DND-41 (cell line): ENCODE measurements at regions not wholly inside any gene's neighbourhood (a gene's known extent, or its start where the extent isn't known, plus 50 kb on each side); places are given as distances from the start of the nearest gene placed in this dataset.

ENCODE experiments used
- ATAC-seq: fragments of 200-7000 bp; cut with Tn5 transposase; 3 replicates; pipeline ENCODE4 v1.9.1; 2021; ENCODE audit warnings: low read depth; ENCODE audit not compliant: insufficient read depth
- DNase-seq: peaks from one replicate; pipeline ENCODE4 v3.0.0-alpha.2; 2020
- H2AFZ ChIP-seq: 2 replicates; pipeline ENCODE4 v1.6.0; 2012; ENCODE audit warnings: low read depth, low read length
- H3K27ac ChIP-seq: 2 replicates; pipeline ENCODE4 v1.5.1; 2012; ENCODE audit warnings: low read length, inconsistent platforms
- H3K27me3 ChIP-seq: fragments of 200-600 bp; sonication (generic); 2 replicates; pipeline ENCODE4 v1.6.0; 2012; ENCODE audit warnings: low read length, mild to moderate bottlenecking, inconsistent platforms; ENCODE audit not compliant: insufficient read depth, poor library complexity
- H3K36me3 ChIP-seq: 2 replicates; pipeline ENCODE4 v1.5.1; 2012; ENCODE audit warnings: low read length, inconsistent platforms; ENCODE audit not compliant: insufficient read depth
- H3K4me1 ChIP-seq: 2 replicates; pipeline ENCODE4 v1.5.1; 2012; ENCODE audit warnings: mild to moderate bottlenecking, low read length; ENCODE audit not compliant: insufficient read depth
- H3K4me2 ChIP-seq: 2 replicates; pipeline ENCODE4 v1.6.0; 2012; ENCODE audit warnings: mild to moderate bottlenecking, moderate library complexity, low read length, inconsistent platforms; ENCODE audit not compliant: insufficient read depth
- H3K4me3 ChIP-seq, 2 experiments: fragments of 200-600 bp in 1 of 2; shearing (Covaris generic) in 1 of 2; 2 replicates each; pipeline ENCODE4 v1.5.1; 2012 to 2016; ENCODE audit warnings: inconsistent platforms in 2 of 2, low read length in 2 of 2, mild to moderate bottlenecking in 2 of 2, low read depth in 1 of 2, moderate library complexity in 1 of 2
- H3K79me2 ChIP-seq: 2 replicates; pipeline ENCODE4 v1.6.0; 2012; ENCODE audit warnings: low read length, inconsistent platforms; ENCODE audit not compliant: insufficient read depth
- H3K9ac ChIP-seq: 2 replicates; pipeline ENCODE4 v1.6.0; 2012; ENCODE audit warnings: low read depth, mild to moderate bottlenecking, inconsistent platforms, low read length, moderate library complexity
- H3K9me3 ChIP-seq: 2 replicates; pipeline ENCODE4 v1.5.1; 2012; ENCODE audit warnings: low read length, moderate library complexity, mild to moderate bottlenecking, inconsistent platforms; ENCODE audit not compliant: insufficient read depth, severe bottlenecking
- H4K20me1 ChIP-seq: 2 replicates; pipeline ENCODE4 v1.6.0; 2012; ENCODE audit warnings: low read length; ENCODE audit not compliant: insufficient read depth
- EZH2 ChIP-seq: IDR thresholded peaks from 3 replicates; pipeline ENCODE4 v1.6.1; 2012; ENCODE audit warnings: borderline replicate concordance, low read depth, mild to moderate bottlenecking, moderate library complexity, low read length, inconsistent platforms; ENCODE audit not compliant: severe bottlenecking
- TF ChIP-seq, protein P1 (sequence below): IDR thresholded peaks from 2 replicates; pipeline ENCODE4 v1.5.1; 2012; ENCODE audit warnings: borderline replicate concordance, low read length, moderate library complexity, mild to moderate bottlenecking; ENCODE audit not compliant: poor library complexity, severe bottlenecking; ENCODE audit errors: extremely low read depth

DNA sequence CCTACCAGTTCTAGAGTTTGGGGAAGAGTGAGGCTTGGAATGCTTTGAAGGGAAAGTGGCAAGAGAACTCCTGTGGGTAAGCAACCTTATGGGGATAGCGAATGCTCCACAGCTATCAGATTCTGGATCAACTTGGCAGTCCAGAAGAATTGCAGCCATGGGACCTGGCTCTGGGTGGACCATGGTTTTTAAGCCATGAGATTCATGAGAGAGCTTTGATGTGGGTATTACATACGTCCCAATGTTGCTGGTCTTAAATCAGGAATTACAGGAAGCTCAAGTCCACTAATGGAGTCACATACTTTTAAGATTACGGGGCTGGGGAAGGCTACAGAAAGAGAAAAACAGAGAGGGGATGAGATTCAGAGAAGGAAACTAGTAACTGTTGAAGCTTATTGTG, 142.5 kb upstream of the ELAC2 start:
- Histone ChIP-seq H3K4me2 (no peak overlapping the region), H3K9me3 (no peaks in the 10 kb centered on the region), H2AFZ (no peak overlapping the region), H3K27me3 (no peaks in the 10 kb centered on the region), H4K20me1 (no peaks in the 10 kb centered on the region), H3K9ac (no peak overlapping the region), H3K79me2 (no peaks in the 10 kb centered on the region), H3K4me3 (no peak overlapping the region), H3K36me3 (no peaks in the 10 kb centered on the region), H3K27ac (no peak overlapping the region), H3K4me1 (no peaks in the 10 kb centered on the region)
- DNase-seq (no peak), ATAC-seq (no peak)
- TF ChIP-seq, protein P1, sequence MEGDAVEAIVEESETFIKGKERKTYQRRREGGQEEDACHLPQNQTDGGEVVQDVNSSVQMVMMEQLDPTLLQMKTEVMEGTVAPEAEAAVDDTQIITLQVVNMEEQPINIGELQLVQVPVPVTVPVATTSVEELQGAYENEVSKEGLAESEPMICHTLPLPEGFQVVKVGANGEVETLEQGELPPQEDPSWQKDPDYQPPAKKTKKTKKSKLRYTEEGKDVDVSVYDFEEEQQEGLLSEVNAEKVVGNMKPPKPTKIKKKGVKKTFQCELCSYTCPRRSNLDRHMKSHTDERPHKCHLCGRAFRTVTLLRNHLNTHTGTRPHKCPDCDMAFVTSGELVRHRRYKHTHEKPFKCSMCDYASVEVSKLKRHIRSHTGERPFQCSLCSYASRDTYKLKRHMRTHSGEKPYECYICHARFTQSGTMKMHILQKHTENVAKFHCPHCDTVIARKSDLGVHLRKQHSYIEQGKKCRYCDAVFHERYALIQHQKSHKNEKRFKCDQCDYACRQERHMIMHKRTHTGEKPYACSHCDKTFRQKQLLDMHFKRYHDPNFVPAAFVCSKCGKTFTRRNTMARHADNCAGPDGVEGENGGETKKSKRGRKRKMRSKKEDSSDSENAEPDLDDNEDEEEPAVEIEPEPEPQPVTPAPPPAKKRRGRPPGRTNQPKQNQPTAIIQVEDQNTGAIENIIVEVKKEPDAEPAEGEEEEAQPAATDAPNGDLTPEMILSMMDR, result no peak
- TF ChIP-seq EZH2, result no peak

DNA sequence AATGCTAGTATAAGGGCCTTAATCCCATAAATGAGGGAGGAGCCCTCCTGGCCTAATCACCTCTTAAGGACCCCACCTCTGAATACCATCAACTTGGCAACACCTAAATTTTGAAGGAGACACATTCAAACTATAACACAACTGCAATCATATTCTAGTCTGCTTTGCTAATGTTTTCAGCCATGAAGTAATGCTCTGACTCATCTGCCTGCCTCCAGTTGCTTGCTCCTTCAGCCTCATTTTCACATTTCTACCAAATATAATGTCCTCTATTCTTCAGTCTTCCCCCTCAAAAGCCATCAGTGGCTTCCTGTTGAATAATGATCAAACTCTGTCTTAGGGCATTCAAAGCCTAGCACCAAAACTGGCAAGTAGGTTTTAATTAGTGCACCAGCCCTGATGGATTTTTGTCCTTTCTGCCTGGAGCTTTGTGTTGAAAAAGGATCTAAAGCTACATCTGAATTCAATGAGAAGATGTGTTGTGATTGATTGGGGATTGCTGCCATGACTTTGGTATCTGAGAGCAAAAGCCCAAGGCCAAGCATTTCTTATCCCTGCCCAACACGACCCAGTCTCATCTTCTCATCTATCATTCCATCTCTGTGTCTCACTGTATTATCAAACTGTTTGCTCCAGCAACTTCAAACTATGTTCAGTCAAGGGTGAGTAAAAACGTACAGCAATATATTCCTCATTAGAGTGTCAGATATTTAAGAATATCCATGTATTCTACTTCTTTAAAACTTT, 140.8 kb upstream of the ELAC2 start:
- no peaks in the 10 kb centered on the region for H3K27me3 ChIP-seq
- no peak for ATAC-seq
- no peak overlapping the region for H3K27ac ChIP-seq
- TF ChIP-seq, protein P1, result no peak
- no peak for TF ChIP-seq EZH2
- H3K4me2 ChIP-seq, result no peak overlapping the region
- no peak overlapping the region for H3K4me3 ChIP-seq
- no peaks in the 10 kb centered on the region for H3K4me1 ChIP-seq
- no peak overlapping the region for H2AFZ ChIP-seq
- no peaks in the 10 kb centered on the region for H3K9me3 ChIP-seq
- no peaks in the 10 kb centered on the region for H4K20me1 ChIP-seq
- DNase-seq, result no peak
- no peaks in the 10 kb centered on the region for H3K36me3 ChIP-seq
- no peak overlapping the region for H3K9ac ChIP-seq
- H3K79me2 ChIP-seq, result no peaks in the 10 kb centered on the region

GRCh38 chr17:13157656-13158055, 139.8 kb upstream of the ELAC2 start:
- Histone ChIP-seq H3K4me2 (no peak overlapping the region), H3K9me3 (no peaks in the 10 kb centered on the region), H4K20me1 (no peaks in the 10 kb centered on the region), H3K79me2 (no peaks in the 10 kb centered on the region), H3K4me3 (no peak overlapping the region), H3K27ac (no peak overlapping the region), H3K9ac (no peak overlapping the region), H3K27me3 (no peaks in the 10 kb centered on the region), H3K4me1 (no peaks in the 10 kb centered on the region), H3K36me3 (no peaks in the 10 kb centered on the region), H2AFZ (no peak overlapping the region)
- TF ChIP-seq EZH2, result no peak
- TF ChIP-seq, protein P1, result no peak
- DNase-seq (no peak), ATAC-seq (no peak)

- Histone ChIP-seq H3K4me3 (no peak overlapping the region), H3K27me3 (no peaks in the 10 kb centered on the region), H3K79me2 (no peaks in the 10 kb centered on the region), H3K9ac (no peak overlapping the region), H3K4me2 (no peak overlapping the region), H3K4me1 (no peaks in the 10 kb centered on the region), H3K9me3 (no peaks in the 10 kb centered on the region), H3K27ac (no peak overlapping the region), H4K20me1 (no peaks in the 10 kb centered on the region), H2AFZ (no peak overlapping the region), H3K36me3 (no peaks in the 10 kb centered on the region)
- ATAC-seq (no peak), DNase-seq (no peak)
- TF ChIP-seq, protein P1, result no peak
- no peak for TF ChIP-seq EZH2
Observed at GRCh38 chr17:13154930-13155329, 137.1 kb upstream of the ELAC2 start.
